HEK293 (cell line): ENCODE measurements at regions not wholly inside any gene's neighbourhood (a gene's known extent, or its start where the extent isn't known, plus 50 kb on each side); places are given as distances from the start of the nearest gene placed in this dataset.

ENCODE experiments used
- CTCF ChIA-PET: fragments of 350-600 bp; formaldehyde crosslinking; extraction: SDS; loops from one replicate; lab custom pipeline; 2021; ENCODE audit warnings: antibody characterized with exemption; lab: Yijun Ruan, JAX
- POLR2A ChIA-PET: fragments of 300-600 bp; formaldehyde crosslinking; extraction: SDS; loops from one replicate; lab custom pipeline; 2020; ENCODE audit warnings: antibody characterized with exemption, inconsistent platforms; lab: Yijun Ruan, JAX
- H3K27ac ChIP-seq: fragments of 200-500 bp; sonication (Bioruptor generic); 2 replicates; pipeline ENCODE4 v1.5.1; 2014; ENCODE audit warnings: low read depth, low read length, control low read depth, inconsistent platforms; ENCODE audit errors: extremely low read depth
- H3K36me3 ChIP-seq, 2 experiments: fragments of 200-500 bp in 1 of 2; sonication (Bioruptor generic) in 1 of 2; 1 replicate in 1 of 2; 2 replicates in 1 of 2; pipeline ENCODE4 v1.5.1; 2014 to 2017; ENCODE audit warnings: inconsistent platforms in 2 of 2, low read length in 2 of 2; ENCODE audit not compliant: control insufficient read depth in 2 of 2, insufficient read depth in 1 of 2
- H3K4me1 ChIP-seq: fragments of 200-500 bp; sonication (Bioruptor generic); 2 replicates; pipeline ENCODE4 v1.5.1; 2014; ENCODE audit warnings: mild to moderate bottlenecking, low read length, inconsistent platforms; ENCODE audit not compliant: control insufficient read depth, insufficient read depth
- H3K4me3 ChIP-seq: 2 replicates; pipeline ENCODE4 v1.5.1; 2011; ENCODE audit warnings: low read depth, mild to moderate bottlenecking, control low read depth, low read length, moderate library complexity
- H3K9me3 ChIP-seq: fragments of 200-500 bp; sonication (Bioruptor generic); 2 replicates; pipeline ENCODE4 v1.5.1; 2014; ENCODE audit warnings: low read depth, low read length, inconsistent platforms; ENCODE audit not compliant: control insufficient read depth, insufficient read depth
- FEZF1 ChIP-seq: fragments of 450-650 bp; formaldehyde crosslinking; IDR thresholded peaks from 2 replicates; pipeline ENCODE4 v1.5.1; 2016; ENCODE audit warnings: missing biosample characterization, missing genetic modification characterization
- INSM2 ChIP-seq: fragments of 450-650 bp; formaldehyde crosslinking; IDR thresholded peaks from 2 replicates; pipeline ENCODE4 v1.5.1; 2016; ENCODE audit warnings: missing biosample characterization, missing genetic modification characterization
- PRDM10 ChIP-seq: fragments of 450-650 bp; formaldehyde crosslinking; IDR thresholded peaks from 2 replicates; pipeline ENCODE4 v1.5.1; 2016; ENCODE audit warnings: missing biosample characterization, missing genetic modification characterization
- TSHZ1 ChIP-seq: fragments of 450-650 bp; formaldehyde crosslinking; IDR thresholded peaks from 2 replicates; pipeline ENCODE4 v1.5.1; 2016; ENCODE audit warnings: missing biosample characterization, missing genetic modification characterization, borderline replicate concordance
- YY2 ChIP-seq: fragments of 450-650 bp; formaldehyde crosslinking; IDR thresholded peaks from 2 replicates; pipeline ENCODE4 v1.5.1; 2016; ENCODE audit warnings: missing biosample characterization, missing genetic modification characterization
- ZBTB6 ChIP-seq: fragments of 450-650 bp; formaldehyde crosslinking; IDR thresholded peaks from 2 replicates; pipeline ENCODE4 v1.5.1; 2017; ENCODE audit warnings: missing biosample characterization, missing genetic modification characterization
- ZFP41 ChIP-seq: fragments of 450-650 bp; formaldehyde crosslinking; IDR thresholded peaks from 2 replicates; pipeline ENCODE4 v1.5.1; 2016; ENCODE audit warnings: missing biosample characterization, missing genetic modification characterization, borderline replicate concordance
- ZNF18 ChIP-seq: fragments of 450-650 bp; formaldehyde crosslinking; IDR thresholded peaks from 2 replicates; pipeline ENCODE4 v1.5.1; 2016; ENCODE audit warnings: missing biosample characterization, missing genetic modification characterization
- ZNF221 ChIP-seq: fragments of 450-650 bp; formaldehyde crosslinking; IDR thresholded peaks from 2 replicates; pipeline ENCODE4 v1.5.1; 2017; ENCODE audit warnings: missing biosample characterization, missing genetic modification characterization, borderline replicate concordance
- ZNF398 ChIP-seq: fragments of 450-650 bp; formaldehyde crosslinking; IDR thresholded peaks from 2 replicates; pipeline ENCODE4 v1.5.1; 2017; ENCODE audit warnings: missing biosample characterization, missing genetic modification characterization
- ZNF433 ChIP-seq: fragments of 450-650 bp; formaldehyde crosslinking; IDR thresholded peaks from 2 replicates; pipeline ENCODE4 v1.5.1; 2016; ENCODE audit warnings: missing biosample characterization, missing genetic modification characterization, low read depth
- ZNF488 ChIP-seq: fragments of 450-650 bp; formaldehyde crosslinking; IDR thresholded peaks from 2 replicates; pipeline ENCODE4 v1.5.1; 2016; ENCODE audit warnings: missing biosample characterization, missing genetic modification characterization
- ZNF513 ChIP-seq: fragments of 450-650 bp; IDR thresholded peaks from 2 replicates; pipeline ENCODE4 v1.5.1; 2018; ENCODE audit warnings: missing biosample characterization, missing genetic modification characterization
- ZNF514 ChIP-seq: fragments of 450-650 bp; formaldehyde crosslinking; IDR thresholded peaks from 2 replicates; pipeline ENCODE4 v1.5.1; 2016; ENCODE audit warnings: missing biosample characterization, missing genetic modification characterization
- ZNF585B ChIP-seq: fragments of 450-650 bp; formaldehyde crosslinking; IDR thresholded peaks from 2 replicates; pipeline ENCODE4 v1.5.1; 2016; ENCODE audit warnings: missing biosample characterization, missing genetic modification characterization
- ZNF830 ChIP-seq: fragments of 450-650 bp; IDR thresholded peaks from 2 replicates; pipeline ENCODE4 v1.5.0; 2018; ENCODE audit warnings: missing biosample characterization, missing genetic modification characterization, low read depth, mild to moderate bottlenecking, moderate library complexity

- TF ChIP-seq PRDM10 (tag by site-specific recombination) = no peak
- peak; percentile 39; the same call in 1 of the 2 replicates for TF ChIP-seq ZNF398 (tag by site-specific recombination)
- TF ChIP-seq ZBTB6 = no peak
- no peak for TF ChIP-seq YY2 (tag by site-specific recombination)
- TF ChIP-seq ZNF488 (tag by site-specific recombination) = no peak
- TF ChIP-seq ZNF585B = no peak
- TF ChIP-seq ZNF830 (tag by site-specific recombination) = no peak
These were observed 145.3 kb upstream of the ECI2 start (continued) for GRCh38 chr6:4280707-4281106.

- no peaks in the 10 kb centered on the region; the same call in 1 of the 2 replicates for H3K9me3 ChIP-seq
- CTCF ChIA-PET = interaction anchor here (0.7 to 1.4 kb wide), 3 partner anchors 9 to 898 kb away, joined by 3 to 4 read pairs (median 4); no protein-coding TSS in a partner anchor
- H3K36me3 ChIP-seq = no peaks in the 10 kb centered on the region
- TF ChIP-seq ZNF514 (tag by site-specific recombination) (no peak), INSM2 (no peak), FEZF1 (no peak), ZNF433 (tag by site-specific recombination) (no peak), ZNF513 (no peak), TSHZ1 (no peak), ZNF221 (tag by site-specific recombination) (no peak), ZNF18 (no peak), ZFP41 (tag by site-specific recombination) (no peak)
- peaks cover 8% of the 10 kb centered on the region for H3K4me1 ChIP-seq
- H3K27ac ChIP-seq = no peak overlapping the region
- POLR2A ChIA-PET = interaction anchor here (1.1 kb wide), 1 partner anchor 79 kb away, joined by 5 read pairs; no protein-coding TSS in a partner anchor
- H3K4me3 ChIP-seq = no peak overlapping the region
These were observed 144.7 kb upstream of the ECI2 start for GRCh38 chr6:4280031-4280430.
